ENCODE measurements at regions not wholly inside any gene's neighbourhood (a gene's known extent, or its start where the extent isn't known, plus 50 kb on each side); places are given as distances from the start of the nearest gene placed in this dataset.

- no peak for DNase-seq (ENCODE audit: low spot score)
Observed at GRCh38 chr6:144578385-144579350, 293.5 kb downstream of the UTRN start.

- DNase-seq (ENCODE audit: low spot score) = no peak
Observed at GRCh38 chr6:144580039-144580438, 294.9 kb downstream of the UTRN start.

GRCh38 chr6:144580771-144581170 lies 295.6 kb downstream of the UTRN start:
- no peak for DNase-seq (ENCODE audit: low spot score)

GRCh38 chr6:144581812-144582537 lies 296.8 kb downstream of the UTRN start:
- DNase-seq (ENCODE audit: low spot score) = peak; percentile 12

GRCh38 chr6:144582939-144583613 lies 297.9 kb downstream of the UTRN start:
- DNase-seq (ENCODE audit: low spot score) = no peak

GRCh38 chr6:144583614-144583954 lies 298.4 kb downstream of the UTRN start:
- DNase-seq (ENCODE audit: low spot score) = no peak

GRCh38 chr6:144585217-144585814 lies 300.2 kb downstream of the UTRN start:
- DNase-seq (ENCODE audit: low spot score) = no peak

GRCh38 chr6:144586986-144587385 lies 301.9 kb downstream of the UTRN start:
- no peak for DNase-seq (ENCODE audit: low spot score)

GRCh38 chr6:144588697-144589325 lies 303.7 kb downstream of the UTRN start:
- DNase-seq (ENCODE audit: low spot score) = no peak

GRCh38 chr6:144590532-144590931 lies 305.4 kb downstream of the UTRN start:
- no peak for DNase-seq (ENCODE audit: low spot score)

GRCh38 chr6:144593392-144593791 lies 308.3 kb downstream of the UTRN start:
- DNase-seq (ENCODE audit: low spot score) = no peak

- no peak for DNase-seq (ENCODE audit: low spot score)
Observed at GRCh38 chr6:144594585-144594984, 309.4 kb downstream of the UTRN start.

- no peak for DNase-seq (ENCODE audit: low spot score)
Observed at GRCh38 chr6:144595266-144595665, 310.1 kb downstream of the UTRN start.

GRCh38 chr6:144597511-144597910 lies 312.4 kb downstream of the UTRN start:
- no peak for DNase-seq (ENCODE audit: low spot score)

GRCh38 chr6:144599615-144600014 lies 314.5 kb downstream of the UTRN start:
- no peak for DNase-seq (ENCODE audit: low spot score)

- no peak for DNase-seq (ENCODE audit: low spot score)
Observed at GRCh38 chr6:144601221-144601620, 316.1 kb downstream of the UTRN start.

- DNase-seq (ENCODE audit: low spot score) = no peak
Observed at GRCh38 chr6:144602523-144603180, 317.5 kb downstream of the UTRN start.

- no peak for DNase-seq (ENCODE audit: low spot score)
Observed at GRCh38 chr6:144606083-144606482, 320.9 kb downstream of the UTRN start.

GRCh38 chr6:144607998-144608735 lies 323.0 kb downstream of the UTRN start:
- DNase-seq (ENCODE audit: low spot score) = no peak

GRCh38 chr6:144612811-144613210 lies 327.7 kb downstream of the UTRN start:
- DNase-seq (ENCODE audit: low spot score) = no peak

GRCh38 chr6:144613859-144614258 lies 328.7 kb downstream of the UTRN start:
- no peak for DNase-seq (ENCODE audit: low spot score)

Data from HuH-7 (cell line).